H1 (cell line): ENCODE measurements at regions not wholly inside any gene's neighbourhood (a gene's known extent, or its start where the extent isn't known, plus 50 kb on each side); places are given as distances from the start of the nearest gene placed in this dataset.

Source experiments
- CTCF ChIP-seq, 3 experiments: IDR thresholded peaks; 1 replicate in 2 of 3; 2 replicates in 1 of 3; pipeline versions ENCODE4 v1.5.1 to v1.6.1; 2011; ENCODE audit warnings: low read length in 3 of 3, mild to moderate bottlenecking in 3 of 3, inconsistent platforms in 2 of 3, low read depth in 1 of 3, moderate library complexity in 1 of 3; ENCODE audit not compliant: insufficient read depth in 1 of 3; ENCODE audit errors: control extremely low read depth in 1 of 3
- EGR1 ChIP-seq: IDR thresholded peaks from 2 replicates; pipeline ENCODE4 v1.6.1; 2011; ENCODE audit warnings: low read depth, low read length, borderline replicate concordance
- TBP ChIP-seq: IDR thresholded peaks from 2 replicates; pipeline ENCODE4 v1.6.1; 2011; ENCODE audit warnings: low read depth, low read length, improper control_type of control experiment

- TF ChIP-seq CTCF (IDR thresholded peaks at IDR 0.05; ENCODE audit: control extremely low read depth in 1 of 3, insufficient read depth in 1 of 3, low read depth in 1 of 3, low read length in 3 of 3) (no peak), EGR1 (no peak), TBP (no peak)
Observed at GRCh38 chr16:49100366-49100765, 181.3 kb downstream of the CBLN1 start (continued).
